Bronchial epithelial cell (primary cell): ENCODE measurements at regions not wholly inside any gene's neighbourhood (a gene's known extent, or its start where the extent isn't known, plus 50 kb on each side); places are given as distances from the start of the nearest gene placed in this dataset.

Experiments used
- DNase-seq: peaks from one replicate; pipeline ENCODE4 v3.0.0-alpha.2; 2010; ENCODE audit warnings: low read depth
- FAIRE-seq: peaks from 2 replicates; lab custom pipeline; 2011; peaks lifted over from hg19 to GRCh38; lab: Jason Lieb, UNC
- H3K27me3 ChIP-seq: 2 replicates; pipeline ENCODE4 v1.5.1; 2011; ENCODE audit warnings: low read length; ENCODE audit not compliant: control insufficient read depth, insufficient read depth
- H3K36me3 ChIP-seq: 2 replicates; pipeline ENCODE4 v1.5.1; 2011; ENCODE audit warnings: low read length; ENCODE audit not compliant: control insufficient read depth, insufficient read depth
- H3K4me3 ChIP-seq: 2 replicates; pipeline ENCODE4 v1.5.1; 2011; ENCODE audit warnings: mild to moderate bottlenecking, low read depth, low read length, control low read depth
- TF ChIP-seq, protein P1 (sequence below): IDR thresholded peaks from 2 replicates; pipeline ENCODE4 v1.5.1; 2011; ENCODE audit warnings: mild to moderate bottlenecking, moderate library complexity, low read length, control low read depth, inconsistent platforms; ENCODE audit not compliant: insufficient read depth, severe bottlenecking

GRCh38 chr1:164240081-164240480 is 318.9 kb upstream of the PBX1 start:
- Histone ChIP-seq H3K27me3 (no peaks in the 10 kb centered on the region), H3K4me3 (no peak overlapping the region), H3K36me3 (no peaks in the 10 kb centered on the region)
- peak; percentile 27 for DNase-seq
- FAIRE-seq, result peak; percentile 36
- TF ChIP-seq, protein P1, sequence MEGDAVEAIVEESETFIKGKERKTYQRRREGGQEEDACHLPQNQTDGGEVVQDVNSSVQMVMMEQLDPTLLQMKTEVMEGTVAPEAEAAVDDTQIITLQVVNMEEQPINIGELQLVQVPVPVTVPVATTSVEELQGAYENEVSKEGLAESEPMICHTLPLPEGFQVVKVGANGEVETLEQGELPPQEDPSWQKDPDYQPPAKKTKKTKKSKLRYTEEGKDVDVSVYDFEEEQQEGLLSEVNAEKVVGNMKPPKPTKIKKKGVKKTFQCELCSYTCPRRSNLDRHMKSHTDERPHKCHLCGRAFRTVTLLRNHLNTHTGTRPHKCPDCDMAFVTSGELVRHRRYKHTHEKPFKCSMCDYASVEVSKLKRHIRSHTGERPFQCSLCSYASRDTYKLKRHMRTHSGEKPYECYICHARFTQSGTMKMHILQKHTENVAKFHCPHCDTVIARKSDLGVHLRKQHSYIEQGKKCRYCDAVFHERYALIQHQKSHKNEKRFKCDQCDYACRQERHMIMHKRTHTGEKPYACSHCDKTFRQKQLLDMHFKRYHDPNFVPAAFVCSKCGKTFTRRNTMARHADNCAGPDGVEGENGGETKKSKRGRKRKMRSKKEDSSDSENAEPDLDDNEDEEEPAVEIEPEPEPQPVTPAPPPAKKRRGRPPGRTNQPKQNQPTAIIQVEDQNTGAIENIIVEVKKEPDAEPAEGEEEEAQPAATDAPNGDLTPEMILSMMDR, result peak; percentile 49

DNA sequence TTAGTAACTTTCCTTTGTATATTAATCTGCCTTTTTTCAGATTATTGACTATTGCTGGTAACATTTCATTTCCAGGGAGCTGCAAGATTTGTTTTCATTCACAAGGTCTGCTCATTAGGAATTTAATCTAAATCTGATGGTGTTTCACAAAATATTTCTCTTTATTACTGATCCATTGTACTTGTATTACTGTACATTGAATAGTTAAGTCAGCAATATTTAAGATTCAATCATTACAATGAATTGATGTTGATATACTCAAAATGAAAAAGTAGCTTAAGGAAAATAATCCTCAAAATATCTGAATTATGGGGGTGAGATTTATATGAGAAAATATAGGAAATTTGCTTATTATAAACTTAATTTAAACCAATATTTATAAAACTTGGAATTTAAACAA is 308.6 kb upstream of the PBX1 start:
- Histone ChIP-seq H3K36me3 (no peaks in the 10 kb centered on the region), H3K27me3 (no peaks in the 10 kb centered on the region), H3K4me3 (no peak overlapping the region)
- FAIRE-seq (no peak), DNase-seq (no peak)
- TF ChIP-seq, protein P1, result no peak

GRCh38 chr1:164256456-164256855 is 302.5 kb upstream of the PBX1 start:
- no peaks in the 10 kb centered on the region for H3K36me3 ChIP-seq
- FAIRE-seq, result no peak
- no peaks in the 10 kb centered on the region for H3K27me3 ChIP-seq
- peak; percentile 1 for DNase-seq
- no peak overlapping the region for H3K4me3 ChIP-seq
- TF ChIP-seq, protein P1, result no peak

- FAIRE-seq (no peak), DNase-seq (peak; percentile 64)
- H3K27me3 ChIP-seq, result no peaks in the 10 kb centered on the region
- TF ChIP-seq, protein P1, result no peak
- no peak overlapping the region for H3K4me3 ChIP-seq
- H3K36me3 ChIP-seq, result no peaks in the 10 kb centered on the region
Measured at GRCh38 chr1:164261691-164262240, 297.2 kb upstream of the PBX1 start.

GRCh38 chr1:164263540-164263939 is 295.4 kb upstream of the PBX1 start:
- peak; percentile 25 for DNase-seq
- Histone ChIP-seq H3K36me3 (no peaks in the 10 kb centered on the region), H3K4me3 (no peak overlapping the region), H3K27me3 (no peaks in the 10 kb centered on the region)
- no peak for FAIRE-seq
- TF ChIP-seq, protein P1, result no peak

GRCh38 chr1:164265232-164265631 is 293.8 kb upstream of the PBX1 start:
- DNase-seq (no peak), FAIRE-seq (no peak)
- Histone ChIP-seq H3K27me3 (no peaks in the 10 kb centered on the region), H3K36me3 (no peaks in the 10 kb centered on the region), H3K4me3 (no peak overlapping the region)
- TF ChIP-seq, protein P1, result no peak
